ENCODE measurements at regions not wholly inside any gene's neighbourhood (a gene's known extent, or its start where the extent isn't known, plus 50 kb on each side); places are given as distances from the start of the nearest gene placed in this dataset.

- no peaks in the 10 kb centered on the region for H3K36me3 ChIP-seq (ENCODE audit: insufficient read depth)
- Mint-ChIP-seq H3K27ac (peak overlapping the region; percentile 48; the same call in 1 of the 2 replicates), H3K27me3 (ENCODE audit: insufficient read depth, low read depth, poor library complexity) (peaks cover 7% of the 10 kb centered on the region), H3K4me3 (no peak overlapping the region), H3K4me1 (peaks cover 14% of the 10 kb centered on the region), H3K9me3 (no peaks in the 10 kb centered on the region), H3K36me3 (ENCODE audit: low read depth) (no peaks in the 10 kb centered on the region)
- no peak for DNase-seq (ENCODE audit: low spot score)
- no peak overlapping the region for H3K4me3 ChIP-seq
- no peaks in the 10 kb centered on the region for H3K27me3 ChIP-seq (ENCODE audit: insufficient read depth)
- no peak for TF ChIP-seq STAT1 (IDR thresholded peaks at IDR 0.05; ENCODE audit: unreplicated experiment)
- TF ChIP-seq CTCF (conservative IDR thresholded peaks at IDR 0.05; ENCODE audit: low read depth in 2 of 2) = no peak
- no peak for TF ChIP-seq ZNF331 (CRISPR knock-in tag; IDR thresholded peaks at IDR 0.05; ENCODE audit: low read depth)
- TF ChIP-seq ZNF114 (CRISPR knock-in tag; IDR thresholded peaks at IDR 0.05) = no peak
- no peak for TF ChIP-seq JUNB (IDR thresholded peaks at IDR 0.05; ENCODE audit: unreplicated experiment)
- TF ChIP-seq POLR2AphosphoS5 (IDR thresholded peaks at IDR 0.05; ENCODE audit: low read depth) = no peak
- TF ChIP-seq CREB1 (CRISPR knock-in tag; IDR thresholded peaks at IDR 0.05; ENCODE audit: low read depth) = no peak
- no peak for TF ChIP-seq ETS1 (IDR thresholded peaks at IDR 0.05)
- no peak for TF ChIP-seq EZH2 (IDR thresholded peaks at IDR 0.05; ENCODE audit: low read depth, unreplicated experiment)
- TF ChIP-seq REST (IDR thresholded peaks at IDR 0.05; ENCODE audit: unreplicated experiment) = no peak
- no peak for TF ChIP-seq ZNF462 (CRISPR knock-in tag; IDR thresholded peaks at IDR 0.05)
- no peak for TF ChIP-seq EZH2phosphoT487 (IDR thresholded peaks at IDR 0.05; ENCODE audit: unreplicated experiment)
- H3K4me2 ChIP-seq = no peak overlapping the region
- no peaks in the 10 kb centered on the region for H3F3A ChIP-seq (replicated peaks; ENCODE audit: low read depth)
- H3K79me2 ChIP-seq (replicated peaks; ENCODE audit: insufficient read depth) = no peaks in the 10 kb centered on the region
- peak overlapping the region; percentile 50; the same call in 1 of the 2 replicates for H3K27ac ChIP-seq (ENCODE audit: low read depth)
- no peaks in the 10 kb centered on the region for H3K9me2 ChIP-seq (ENCODE audit: insufficient read depth)
- peak overlapping the region; percentile 90; the same call in 1 of the 2 replicates for H2AFZ ChIP-seq
- no peaks in the 10 kb centered on the region for H4K20me1 ChIP-seq (replicated peaks; ENCODE audit: insufficient read depth)
- ATAC-seq = peak; percentile 26; the same call in 1 of the 3 replicates
- peaks cover 4% of the 10 kb centered on the region; the same call in 1 of the 2 replicates for H3K4me1 ChIP-seq (ENCODE audit: insufficient read depth)
These were observed 95.3 kb upstream of the SLC25A33 start for GRCh38 chr1:9443913-9444445.

All from GM23338 (cell line).